Vagina (tissue), 2 donors: ENCODE measurements at regions not wholly inside any gene's neighbourhood (a gene's known extent, or its start where the extent isn't known, plus 50 kb on each side); places are given as distances from the start of the nearest gene placed in this dataset.
"Not testable (repeated sequence)": the region's sequence is repeated elsewhere in the genome, so short reads cannot be mapped to it uniquely, and the experiment has no call there.

Source experiments
- DNase-seq, 2 donors: peaks; one replicate each; pipeline ENCODE4 v3.0.0-alpha.2; 2017; ENCODE audit errors: extremely low spot score in 2 of 2
- H3K27ac ChIP-seq: fragments of 200-600 bp; sonication (generic); one replicate; pipeline ENCODE4 v1.5.1; 2019
- H3K27me3 ChIP-seq: fragments of 200-600 bp; sonication (generic); one replicate; pipeline ENCODE4 v1.5.1; 2019
- H3K36me3 ChIP-seq, 2 donors: fragments of 200-600 bp; sonication (generic); one replicate each; pipeline ENCODE4 v1.5.1; 2017 to 2019
- H3K4me1 ChIP-seq: fragments of 200-600 bp; sonication (generic); one replicate; pipeline ENCODE4 v1.5.1; 2019
- H3K4me3 ChIP-seq, 2 donors: fragments of 200-600 bp; sonication (generic); 1 replicate in 1 of 2; 2 replicates in 1 of 2; pipeline ENCODE4 v1.5.1; 2016 to 2019
- H3K9me3 ChIP-seq: fragments of 200-600 bp; sonication (generic); one replicate; pipeline ENCODE4 v1.5.1; 2019
- POLR2A ChIP-seq, 2 donors: fragments of 450-650 bp; IDR thresholded peaks; one replicate each; pipeline ENCODE4 v1.6.1; 2017; ENCODE audit warnings: antibody characterized with exemption in 2 of 2, mild to moderate bottlenecking in 2 of 2, moderate library complexity in 2 of 2
- POLR2AphosphoS5 ChIP-seq, 2 donors: sonication (generic); formaldehyde crosslinking; IDR thresholded peaks; one replicate each; pipeline ENCODE4 v1.9.0; 2017; ENCODE audit warnings: antibody characterized with exemption in 2 of 2, mild to moderate bottlenecking in 2 of 2, low read depth in 1 of 2; ENCODE audit not compliant: insufficient read depth in 1 of 2
- intact Hi-C: fragments of 100-400 bp; cut with DNase I; formaldehyde crosslinking; loops from one replicate; pipeline ENCODE4 v1.15.1; 2023
- TF ChIP-seq, protein P1 (sequence below), 3 experiments: fragments of 450-650 bp in 2 of 3; fragments of 200-600 bp in 1 of 3; sonication (generic) in 1 of 3; IDR thresholded peaks; one replicate each; pipeline ENCODE4 v1.5.1; 2017 to 2019; ENCODE audit warnings: antibody characterized with exemption in 3 of 3, mild to moderate bottlenecking in 2 of 3, moderate library complexity in 2 of 3

DNA sequence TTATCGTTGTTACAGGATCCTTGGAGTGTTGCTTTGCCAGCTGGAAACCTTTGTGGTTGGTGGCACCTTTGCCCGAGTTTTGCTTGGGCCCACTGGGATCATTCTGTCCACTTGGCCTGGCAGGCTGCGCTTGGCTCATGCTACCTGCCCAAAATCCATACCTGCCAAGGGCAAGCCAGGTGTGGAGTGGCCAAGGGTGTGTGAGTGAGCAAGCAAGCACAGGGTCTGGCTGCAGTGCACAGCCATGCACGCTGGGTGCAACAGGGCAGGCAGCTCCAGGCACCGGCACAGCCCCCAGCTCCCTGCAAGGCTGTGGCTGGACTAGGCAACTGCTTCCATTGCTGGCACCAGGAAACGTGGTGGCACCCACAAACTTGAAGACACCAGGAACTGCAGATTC lies 421.8 kb downstream of the ARL4A start:
- intact Hi-C loops, result no loop called here
- no peak for DNase-seq
- H3K9me3 ChIP-seq, result no peaks in the 10 kb centered on the region
- no peaks in the 10 kb centered on the region for H3K4me1 ChIP-seq
- no peaks in the 10 kb centered on the region for H3K27me3 ChIP-seq
- no peak overlapping the region for H3K4me3 ChIP-seq
- TF ChIP-seq, protein P1, sequence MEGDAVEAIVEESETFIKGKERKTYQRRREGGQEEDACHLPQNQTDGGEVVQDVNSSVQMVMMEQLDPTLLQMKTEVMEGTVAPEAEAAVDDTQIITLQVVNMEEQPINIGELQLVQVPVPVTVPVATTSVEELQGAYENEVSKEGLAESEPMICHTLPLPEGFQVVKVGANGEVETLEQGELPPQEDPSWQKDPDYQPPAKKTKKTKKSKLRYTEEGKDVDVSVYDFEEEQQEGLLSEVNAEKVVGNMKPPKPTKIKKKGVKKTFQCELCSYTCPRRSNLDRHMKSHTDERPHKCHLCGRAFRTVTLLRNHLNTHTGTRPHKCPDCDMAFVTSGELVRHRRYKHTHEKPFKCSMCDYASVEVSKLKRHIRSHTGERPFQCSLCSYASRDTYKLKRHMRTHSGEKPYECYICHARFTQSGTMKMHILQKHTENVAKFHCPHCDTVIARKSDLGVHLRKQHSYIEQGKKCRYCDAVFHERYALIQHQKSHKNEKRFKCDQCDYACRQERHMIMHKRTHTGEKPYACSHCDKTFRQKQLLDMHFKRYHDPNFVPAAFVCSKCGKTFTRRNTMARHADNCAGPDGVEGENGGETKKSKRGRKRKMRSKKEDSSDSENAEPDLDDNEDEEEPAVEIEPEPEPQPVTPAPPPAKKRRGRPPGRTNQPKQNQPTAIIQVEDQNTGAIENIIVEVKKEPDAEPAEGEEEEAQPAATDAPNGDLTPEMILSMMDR (IDR thresholded peaks at IDR 0.05), result no peak
- no peak for TF ChIP-seq POLR2A (IDR thresholded peaks at IDR 0.05)
- TF ChIP-seq POLR2AphosphoS5 (IDR thresholded peaks at IDR 0.05; ENCODE audit: insufficient read depth in 1 of 2, low read depth in 1 of 2), result no peak
- no peaks in the 10 kb centered on the region for H3K36me3 ChIP-seq
- no peak overlapping the region for H3K27ac ChIP-seq

DNA sequence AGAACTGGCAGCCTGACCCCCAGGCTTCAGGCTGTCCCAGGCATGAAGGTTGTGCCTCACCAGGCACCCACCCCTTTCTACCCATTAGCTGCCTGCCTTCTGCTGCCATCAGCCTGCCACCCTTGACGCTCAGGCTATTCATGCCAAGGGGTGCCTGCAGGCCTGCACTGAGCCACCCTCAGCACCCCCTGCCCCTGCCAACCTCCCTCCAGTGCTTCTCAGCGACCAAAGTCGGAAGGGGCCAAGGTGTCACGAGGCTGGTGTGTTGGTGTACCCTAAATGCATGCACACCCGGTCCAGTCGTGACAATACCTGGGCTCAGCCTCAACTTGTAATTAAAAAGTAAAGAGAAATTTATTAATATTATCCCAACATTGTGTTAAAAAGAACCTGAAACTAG lies 422.7 kb downstream of the ARL4A start:
- Histone ChIP-seq H3K27me3 (no peaks in the 10 kb centered on the region), H3K36me3 (no peaks in the 10 kb centered on the region), H3K9me3 (no peaks in the 10 kb centered on the region), H3K4me1 (peaks cover 5% of the 10 kb centered on the region), H3K27ac (no peak overlapping the region), H3K4me3 (no peak overlapping the region)
- TF ChIP-seq POLR2A (IDR thresholded peaks at IDR 0.05) (no peak), POLR2AphosphoS5 (IDR thresholded peaks at IDR 0.05; ENCODE audit: insufficient read depth in 1 of 2, low read depth in 1 of 2) (no peak)
- TF ChIP-seq, protein P1 (IDR thresholded peaks at IDR 0.05), result no peak
- intact Hi-C loops, result no loop called here
- no peak for DNase-seq

DNA sequence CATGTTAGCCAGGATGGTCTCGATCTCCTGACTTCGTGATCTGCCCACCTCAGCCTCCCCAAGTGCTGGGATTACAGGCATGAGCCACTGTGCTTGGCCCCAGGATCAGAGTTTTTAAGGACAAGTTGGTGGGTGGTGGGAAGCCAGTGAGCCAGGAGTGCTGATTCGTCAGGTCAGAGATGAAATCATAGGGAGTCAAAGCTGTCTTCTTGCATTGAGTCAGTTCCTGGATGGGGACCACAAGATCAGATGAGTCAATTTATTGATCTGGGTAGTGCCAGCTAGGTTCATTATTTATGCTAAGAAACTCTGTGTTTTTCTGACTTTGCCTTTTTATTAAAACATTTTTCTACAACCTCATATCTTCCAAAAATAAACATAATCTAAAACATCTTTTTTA lies 423.8 kb downstream of the ARL4A start:
- H3K4me3 ChIP-seq, result no peak overlapping the region
- DNase-seq, result no peak
- no peaks in the 10 kb centered on the region for H3K27me3 ChIP-seq
- TF ChIP-seq POLR2AphosphoS5 (IDR thresholded peaks at IDR 0.05; ENCODE audit: insufficient read depth in 1 of 2, low read depth in 1 of 2), result no peak
- TF ChIP-seq, protein P1 (IDR thresholded peaks at IDR 0.05), result no peak
- no peak for TF ChIP-seq POLR2A (IDR thresholded peaks at IDR 0.05)
- no peaks in the 10 kb centered on the region for H3K9me3 ChIP-seq
- intact Hi-C loops, result no loop called here
- peaks cover 15% of the 10 kb centered on the region for H3K4me1 ChIP-seq
- no peaks in the 10 kb centered on the region for H3K36me3 ChIP-seq
- no peak overlapping the region for H3K27ac ChIP-seq

DNA sequence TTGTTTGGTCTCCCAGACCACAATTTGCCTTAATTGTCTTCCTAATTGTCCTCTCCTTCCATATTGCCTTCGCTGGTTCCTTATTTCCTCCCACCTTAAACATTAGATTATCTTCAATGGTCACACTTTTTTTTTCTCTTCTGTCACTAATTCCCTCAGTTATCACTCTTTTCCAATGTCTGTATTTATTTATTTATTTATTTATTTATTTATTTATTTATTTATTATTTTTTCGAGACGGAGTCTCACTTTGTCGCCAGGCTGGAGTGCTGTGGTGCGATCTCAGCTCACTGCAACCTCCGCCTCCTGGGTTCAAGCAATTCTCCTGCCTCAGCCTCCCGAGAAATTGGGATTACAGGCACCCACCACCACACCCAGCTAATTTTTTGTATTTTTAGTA lies 426.8 kb downstream of the ARL4A start:
- H3K27ac ChIP-seq, intact Hi-C loops: not testable (repeated sequence)

DNA sequence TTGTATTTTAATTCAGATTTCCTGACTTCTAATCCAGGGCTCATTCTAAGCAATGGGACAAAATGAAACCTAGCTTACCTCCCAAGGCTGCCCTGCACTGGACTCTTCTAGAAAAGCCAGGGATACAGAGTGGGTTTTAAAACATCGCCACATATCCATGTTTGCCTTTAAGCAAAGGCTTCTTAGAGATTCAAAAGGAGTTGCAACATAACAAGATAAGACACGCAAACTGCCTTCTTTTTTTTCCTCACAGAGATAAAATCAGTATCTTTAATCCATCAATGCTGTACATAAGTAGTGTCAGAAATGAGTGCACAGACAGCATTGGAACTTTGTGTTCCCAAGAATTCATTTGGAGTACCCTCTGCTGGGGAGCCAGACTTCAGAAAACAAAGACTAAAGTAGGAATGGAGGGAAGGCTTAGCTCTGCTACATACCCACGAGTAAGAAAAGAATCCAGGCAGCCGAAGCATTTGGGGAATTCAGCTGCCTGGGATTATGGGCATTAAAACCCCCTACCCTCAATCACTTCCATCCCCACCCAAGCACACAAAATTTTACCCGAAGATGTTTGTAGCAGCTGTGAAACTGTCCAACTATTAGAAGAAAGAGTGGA lies 427.8 kb downstream of the ARL4A start:
- Histone ChIP-seq H3K27ac (no peak overlapping the region), H3K4me1 (peaks cover 15% of the 10 kb centered on the region), H3K4me3 (no peak overlapping the region), H3K27me3 (no peaks in the 10 kb centered on the region), H3K36me3 (no peaks in the 10 kb centered on the region), H3K9me3 (no peaks in the 10 kb centered on the region)
- DNase-seq, result no peak
- intact Hi-C loops, result no loop called here
- TF ChIP-seq POLR2A (IDR thresholded peaks at IDR 0.05) (no peak), POLR2AphosphoS5 (IDR thresholded peaks at IDR 0.05; ENCODE audit: insufficient read depth in 1 of 2, low read depth in 1 of 2) (no peak)
- TF ChIP-seq, protein P1 (IDR thresholded peaks at IDR 0.05), result no peak

More for the DNA sequence above, 426.8 kb downstream of the ARL4A start:
- not testable (repeated sequence) for DNase-seq, H3K4me3 ChIP-seq, H3K27me3 ChIP-seq, H3K9me3 ChIP-seq, H3K36me3 ChIP-seq
- H3K4me1 ChIP-seq, result peaks cover 15% of the 10 kb centered on the region
